Stomach (tissue), 4 donors: ENCODE measurements at regions not wholly inside any gene's neighbourhood (a gene's known extent, or its start where the extent isn't known, plus 50 kb on each side); places are given as distances from the start of the nearest gene placed in this dataset.

Source experiments
- CTCF ChIP-seq, 7 experiments: fragments of 450-650 bp in 4 of 7; fragments of 200-600 bp in 3 of 7; sonication (generic) in 3 of 7; IDR thresholded peaks; one replicate each; pipeline ENCODE4 v1.5.1; 2016 to 2019; ENCODE audit warnings: antibody characterized with exemption in 7 of 7, control low read depth in 2 of 7, mild to moderate bottlenecking in 1 of 7
- EP300 ChIP-seq: sonication (generic); formaldehyde crosslinking; IDR thresholded peaks from one replicate; pipeline ENCODE4 v1.6.1; 2017; ENCODE audit warnings: antibody characterized with exemption
- POLR2A ChIP-seq, 4 donors: fragments of 450-650 bp; IDR thresholded peaks; one replicate each; pipeline ENCODE4 v1.6.1; 2016; ENCODE audit warnings: antibody characterized with exemption in 4 of 4, control low read depth in 2 of 4, mild to moderate bottlenecking in 1 of 4, moderate library complexity in 1 of 4

DNA sequence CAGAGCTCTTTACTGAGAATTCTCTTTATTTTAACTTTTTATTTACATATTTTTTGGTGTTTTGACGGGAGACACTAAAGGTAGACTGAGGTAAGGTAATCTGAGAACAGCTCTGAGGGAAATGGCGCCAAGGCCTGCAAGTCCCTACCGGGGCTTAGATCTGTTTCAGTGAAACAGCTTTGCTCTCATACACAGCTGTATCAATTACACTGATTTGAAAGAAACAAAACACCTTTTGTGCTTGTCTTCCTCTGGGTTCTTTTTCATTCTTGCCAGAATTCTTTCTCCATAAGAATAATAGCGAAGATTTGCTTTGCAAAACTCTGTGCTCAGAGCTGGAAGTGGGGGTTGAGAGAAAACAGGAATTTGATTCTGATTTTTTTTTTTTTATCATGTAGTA, 79.5 kb upstream of the PEX5L start:
- TF ChIP-seq CTCF (IDR thresholded peaks at IDR 0.05), result no peak
- TF ChIP-seq POLR2A (IDR thresholded peaks at IDR 0.05), result no peak
- no peak for TF ChIP-seq EP300
